ENCODE measurements at regions not wholly inside any gene's neighbourhood (a gene's known extent, or its start where the extent isn't known, plus 50 kb on each side); places are given as distances from the start of the nearest gene placed in this dataset.

DNA sequence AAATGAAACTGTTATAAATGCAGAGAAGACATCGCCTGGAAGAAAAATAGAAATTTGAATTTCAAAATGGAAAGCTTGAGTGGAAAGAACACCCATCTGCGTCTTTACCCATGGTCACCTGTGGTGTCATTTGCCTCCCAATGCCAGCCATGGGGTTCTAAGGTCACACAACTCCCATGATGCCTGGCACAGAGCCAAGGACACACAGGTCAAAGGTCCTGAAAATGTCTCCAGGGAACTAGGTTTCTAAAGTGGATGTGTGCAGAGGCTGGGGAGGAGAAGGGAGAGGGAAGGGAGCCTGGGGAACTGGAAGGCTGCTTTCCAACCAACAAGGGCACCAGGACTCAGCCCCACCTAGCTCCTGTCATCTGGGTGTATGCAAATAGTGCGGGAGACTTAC lies 724.0 kb upstream of the TMEM132C start:
- TF ChIP-seq, protein P1, sequence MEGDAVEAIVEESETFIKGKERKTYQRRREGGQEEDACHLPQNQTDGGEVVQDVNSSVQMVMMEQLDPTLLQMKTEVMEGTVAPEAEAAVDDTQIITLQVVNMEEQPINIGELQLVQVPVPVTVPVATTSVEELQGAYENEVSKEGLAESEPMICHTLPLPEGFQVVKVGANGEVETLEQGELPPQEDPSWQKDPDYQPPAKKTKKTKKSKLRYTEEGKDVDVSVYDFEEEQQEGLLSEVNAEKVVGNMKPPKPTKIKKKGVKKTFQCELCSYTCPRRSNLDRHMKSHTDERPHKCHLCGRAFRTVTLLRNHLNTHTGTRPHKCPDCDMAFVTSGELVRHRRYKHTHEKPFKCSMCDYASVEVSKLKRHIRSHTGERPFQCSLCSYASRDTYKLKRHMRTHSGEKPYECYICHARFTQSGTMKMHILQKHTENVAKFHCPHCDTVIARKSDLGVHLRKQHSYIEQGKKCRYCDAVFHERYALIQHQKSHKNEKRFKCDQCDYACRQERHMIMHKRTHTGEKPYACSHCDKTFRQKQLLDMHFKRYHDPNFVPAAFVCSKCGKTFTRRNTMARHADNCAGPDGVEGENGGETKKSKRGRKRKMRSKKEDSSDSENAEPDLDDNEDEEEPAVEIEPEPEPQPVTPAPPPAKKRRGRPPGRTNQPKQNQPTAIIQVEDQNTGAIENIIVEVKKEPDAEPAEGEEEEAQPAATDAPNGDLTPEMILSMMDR (conservative IDR thresholded peaks at IDR 0.05 in 1 of 2, IDR thresholded peaks at IDR 0.05 in 1 of 2; ENCODE audit: extremely low read depth in 1 of 2, insufficient read depth in 1 of 2, low read depth in 1 of 2, low read length in 2 of 2): no peak
- TF ChIP-seq EZH2 (IDR thresholded peaks at IDR 0.05; ENCODE audit: borderline replicate concordance, low read length): no peak

All from mammary epithelial cell (primary cell).